CD14-positive monocyte (primary cell): ENCODE measurements at regions not wholly inside any gene's neighbourhood (a gene's known extent, or its start where the extent isn't known, plus 50 kb on each side); places are given as distances from the start of the nearest gene placed in this dataset.

Experiments
- DNase-seq, 3 donors: peaks; one replicate each; pipeline ENCODE4 v3.0.0-alpha.2; 2011 to 2022
- H2AFZ ChIP-seq: 2 replicates; pipeline ENCODE4 v1.6.0; 2012; ENCODE audit warnings: mild to moderate bottlenecking, low read depth, low read length, inconsistent platforms; ENCODE audit not compliant: insufficient read depth, poor library complexity, severe bottlenecking
- H3K27ac ChIP-seq, 2 donors: 1 replicate in 1 of 2; 2 replicates in 1 of 2; pipeline ENCODE4 v1.5.1; 2012 to 2013; ENCODE audit warnings: low read length in 2 of 2, control low read depth in 1 of 2, inconsistent platforms in 1 of 2, low read depth in 1 of 2, mild to moderate bottlenecking in 1 of 2
- H3K27me3 ChIP-seq, 2 donors: one replicate each; pipeline versions ENCODE4 v1.6.0 to v1.6.1; 2011 to 2013; ENCODE audit warnings: low read length in 2 of 2; ENCODE audit not compliant: control insufficient read depth in 2 of 2, insufficient read depth in 2 of 2
- H3K36me3 ChIP-seq, 2 donors: replicated peaks in 1 of 2; 1 replicate in 1 of 2; 2 replicates in 1 of 2; pipeline versions ENCODE4 v1.5.1 to v1.6.1; 2012 to 2013; ENCODE audit warnings: low read length in 2 of 2, control low read depth in 1 of 2, inconsistent platforms in 1 of 2, mild to moderate bottlenecking in 1 of 2; ENCODE audit not compliant: insufficient read depth in 2 of 2, control insufficient read depth in 1 of 2
- H3K4me1 ChIP-seq, 2 donors: 1 replicate in 1 of 2; 2 replicates in 1 of 2; pipeline versions ENCODE4 v1.5.1 to v1.6.1; 2012 to 2013; ENCODE audit warnings: low read length in 2 of 2, control low read depth in 1 of 2, inconsistent platforms in 1 of 2, mild to moderate bottlenecking in 1 of 2, moderate library complexity in 1 of 2; ENCODE audit not compliant: insufficient read depth in 2 of 2, control insufficient read depth in 1 of 2
- H3K4me2 ChIP-seq: replicated peaks from 2 replicates; pipeline ENCODE3; 2012; ENCODE audit warnings: low read length, moderate library complexity, mild to moderate bottlenecking; ENCODE audit not compliant: poor library complexity, severe bottlenecking; ENCODE audit errors: extremely low read depth
- H3K4me3 ChIP-seq, 3 experiments: fragments of 200-600 bp in 1 of 3; sonication (generic) in 1 of 3; replicated peaks in 1 of 3; 1 replicate in 2 of 3; 2 replicates in 1 of 3; pipeline ENCODE4 v1.5.1; 2011 to 2013; ENCODE audit warnings: low read length in 3 of 3, mild to moderate bottlenecking in 3 of 3, control low read depth in 2 of 3, low read depth in 2 of 3, inconsistent platforms in 1 of 3, moderate library complexity in 1 of 3
- H3K79me2 ChIP-seq: 2 replicates; pipeline ENCODE4 v1.6.0; 2012; ENCODE audit warnings: mild to moderate bottlenecking, control low read depth, inconsistent platforms, low read length, moderate library complexity; ENCODE audit not compliant: insufficient read depth
- H3K9ac ChIP-seq: 2 replicates; pipeline ENCODE4 v1.6.0; 2017; ENCODE audit warnings: low read length, mild to moderate bottlenecking; ENCODE audit not compliant: insufficient read depth, poor library complexity, severe bottlenecking
- H3K9me3 ChIP-seq, 2 donors: replicated peaks in 1 of 2; 1 replicate in 1 of 2; 2 replicates in 1 of 2; pipeline versions ENCODE4 v1.5.1 to v1.6.1; 2012 to 2013; ENCODE audit warnings: low read length in 2 of 2, control low read depth in 1 of 2; ENCODE audit not compliant: control insufficient read depth in 1 of 2, insufficient read depth in 1 of 2
- H4K20me1 ChIP-seq: 2 replicates; pipeline ENCODE4 v1.6.0; 2012; ENCODE audit warnings: mild to moderate bottlenecking, low read length, control low read depth, moderate library complexity; ENCODE audit not compliant: insufficient read depth
- H3K27ac Mint-ChIP-seq, 7 donors: one replicate each; pipeline ENCODE4 v1.8.0; 2020; ENCODE audit warnings: mild to moderate bottlenecking in 7 of 7, mixed read lengths in 7 of 7, moderate library complexity in 6 of 7, inconsistent platforms in 2 of 7
- H3K27me3 Mint-ChIP-seq, 3 donors: one replicate each; pipeline ENCODE4 v1.8.0; 2021 to 2022; ENCODE audit warnings: low read depth in 3 of 3, mild to moderate bottlenecking in 3 of 3, mixed read lengths in 3 of 3, moderate library complexity in 3 of 3, inconsistent platforms in 1 of 3
- H3K36me3 Mint-ChIP-seq, 2 donors: one replicate each; pipeline ENCODE4 v1.8.0; 2020; ENCODE audit warnings: mixed read lengths in 2 of 2, inconsistent platforms in 1 of 2, mild to moderate bottlenecking in 1 of 2
- H3K4me1 Mint-ChIP-seq: one replicate; pipeline ENCODE4 v1.8.0; 2020; ENCODE audit warnings: mild to moderate bottlenecking, mixed read lengths
- H3K4me3 Mint-ChIP-seq, 2 donors: one replicate each; pipeline ENCODE4 v1.8.0; 2020; ENCODE audit warnings: mild to moderate bottlenecking in 2 of 2, mixed read lengths in 2 of 2, moderate library complexity in 1 of 2
- H3K9me3 Mint-ChIP-seq, 7 donors: one replicate each; pipeline ENCODE4 v1.8.0; 2020 to 2022; ENCODE audit warnings: mixed read lengths in 7 of 7, mild to moderate bottlenecking in 6 of 7, moderate library complexity in 6 of 7, inconsistent platforms in 2 of 7
- WGBS: methylation state at CpG from one replicate; pipeline ENCODE4 v1.1.5; 2013; ENCODE audit warnings: missing lambda C conversion rate; ENCODE audit not compliant: insufficient coverage; 5-methylcytosine and 5-hydroxymethylcytosine counted together
- intact Hi-C, 2 donors: fragments of 100-400 bp; cut with micrococcal nuclease; formaldehyde crosslinking; loops; one replicate each; pipeline versions ENCODE4 v1.15.0 to v1.15.1; 2023
- TF ChIP-seq, protein P1 (sequence below): fragments of 200-600 bp; IDR thresholded peaks from one replicate; pipeline ENCODE4 v1.8.0; 2022; ENCODE audit warnings: antibody characterized with exemption, mild to moderate bottlenecking

- WGBS, result 86% methylated on average over 2 of the region's 5 CpGs
Measured at GRCh38 chr6:169109411-169110220, 144.0 kb downstream of the THBS2 start.

GRCh38 chr6:169108753-169109152 is 144.9 kb downstream of the THBS2 start:
- H3K9ac ChIP-seq, result no peak overlapping the region
- peaks cover 9 to 27% (median 13%) of the 10 kb centered on the region in 7 donors for H3K9me3 Mint-ChIP-seq
- WGBS, result 98% methylated on average over 5 of the region's 5 CpGs
- H3K27ac ChIP-seq, result no peak overlapping the region
- H3K4me3 Mint-ChIP-seq, result no peak overlapping the region
- H3K79me2 ChIP-seq, result no peaks in the 10 kb centered on the region
- H3K27me3 Mint-ChIP-seq, result peaks cover 0 to 2% (median 0%) of the 10 kb centered on the region in 3 donors
- no peaks in the 10 kb centered on the region for H3K36me3 Mint-ChIP-seq
- DNase-seq, result no peak
- H3K4me2 ChIP-seq, result no peak overlapping the region
- H3K36me3 ChIP-seq, result no peaks in the 10 kb centered on the region
- H3K4me1 Mint-ChIP-seq, result peaks cover 14% of the 10 kb centered on the region
- intact Hi-C loops, result no loop called here
- H3K4me3 ChIP-seq, result no peak overlapping the region
- H3K4me1 ChIP-seq, result peaks cover 8 to 10% of the 10 kb centered on the region in 2 donors
- no peak overlapping the region for H3K27ac Mint-ChIP-seq
- TF ChIP-seq, protein P1, sequence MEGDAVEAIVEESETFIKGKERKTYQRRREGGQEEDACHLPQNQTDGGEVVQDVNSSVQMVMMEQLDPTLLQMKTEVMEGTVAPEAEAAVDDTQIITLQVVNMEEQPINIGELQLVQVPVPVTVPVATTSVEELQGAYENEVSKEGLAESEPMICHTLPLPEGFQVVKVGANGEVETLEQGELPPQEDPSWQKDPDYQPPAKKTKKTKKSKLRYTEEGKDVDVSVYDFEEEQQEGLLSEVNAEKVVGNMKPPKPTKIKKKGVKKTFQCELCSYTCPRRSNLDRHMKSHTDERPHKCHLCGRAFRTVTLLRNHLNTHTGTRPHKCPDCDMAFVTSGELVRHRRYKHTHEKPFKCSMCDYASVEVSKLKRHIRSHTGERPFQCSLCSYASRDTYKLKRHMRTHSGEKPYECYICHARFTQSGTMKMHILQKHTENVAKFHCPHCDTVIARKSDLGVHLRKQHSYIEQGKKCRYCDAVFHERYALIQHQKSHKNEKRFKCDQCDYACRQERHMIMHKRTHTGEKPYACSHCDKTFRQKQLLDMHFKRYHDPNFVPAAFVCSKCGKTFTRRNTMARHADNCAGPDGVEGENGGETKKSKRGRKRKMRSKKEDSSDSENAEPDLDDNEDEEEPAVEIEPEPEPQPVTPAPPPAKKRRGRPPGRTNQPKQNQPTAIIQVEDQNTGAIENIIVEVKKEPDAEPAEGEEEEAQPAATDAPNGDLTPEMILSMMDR, result no peak
- peaks cover 4 to 16% of the 10 kb centered on the region in 2 donors for H3K9me3 ChIP-seq
- no peak overlapping the region for H2AFZ ChIP-seq
- H4K20me1 ChIP-seq, result no peaks in the 10 kb centered on the region
- no peaks in the 10 kb centered on the region for H3K27me3 ChIP-seq

More at GRCh38 chr6:169109411-169110220, 144.0 kb downstream of the THBS2 start:
- H3K4me3 ChIP-seq, result no peak overlapping the region
- H3K9ac ChIP-seq, result no peak overlapping the region
- peaks cover 0 to 2% (median 0%) of the 10 kb centered on the region in 3 donors for H3K27me3 Mint-ChIP-seq
- no peaks in the 10 kb centered on the region for H4K20me1 ChIP-seq
- H3K4me2 ChIP-seq, result no peak overlapping the region
- intact Hi-C loops, result no loop called here
- H3K36me3 Mint-ChIP-seq, result no peaks in the 10 kb centered on the region
- H3K36me3 ChIP-seq, result no peaks in the 10 kb centered on the region
- peaks cover 4 to 16% of the 10 kb centered on the region in 2 donors for H3K9me3 ChIP-seq
- H3K27me3 ChIP-seq, result no peaks in the 10 kb centered on the region
- H3K4me1 ChIP-seq, result peaks cover 8 to 10% of the 10 kb centered on the region in 2 donors
- no peak for DNase-seq
- H3K27ac ChIP-seq, result no peak overlapping the region
- no peak overlapping the region for H2AFZ ChIP-seq
- TF ChIP-seq, protein P1, result no peak
- peaks cover 9 to 24% (median 13%) of the 10 kb centered on the region in 7 donors for H3K9me3 Mint-ChIP-seq
- no peaks in the 10 kb centered on the region for H3K79me2 ChIP-seq
- H3K4me1 Mint-ChIP-seq, result peaks cover 14% of the 10 kb centered on the region
- no peak overlapping the region for H3K27ac Mint-ChIP-seq
- no peak overlapping the region for H3K4me3 Mint-ChIP-seq
